Choroid plexus epithelial cell (primary cell): ENCODE measurements at regions not wholly inside any gene's neighbourhood (a gene's known extent, or its start where the extent isn't known, plus 50 kb on each side); places are given as distances from the start of the nearest gene placed in this dataset.

Experiments
- DNase-seq: peaks from one replicate; pipeline ENCODE4 v3.0.0-alpha.2; 2010; ENCODE audit warnings: low read depth
- H3K4me3 ChIP-seq: 2 replicates; pipeline ENCODE4 v1.5.1; 2011; ENCODE audit warnings: low read depth, mild to moderate bottlenecking, control low read depth, low read length, moderate library complexity
- TF ChIP-seq, protein P1 (sequence below): conservative IDR thresholded peaks from 2 replicates; pipeline ENCODE4 v1.5.1; 2011; ENCODE audit warnings: low read depth, mild to moderate bottlenecking, control low read depth, inconsistent platforms, low read length, moderate library complexity

DNA sequence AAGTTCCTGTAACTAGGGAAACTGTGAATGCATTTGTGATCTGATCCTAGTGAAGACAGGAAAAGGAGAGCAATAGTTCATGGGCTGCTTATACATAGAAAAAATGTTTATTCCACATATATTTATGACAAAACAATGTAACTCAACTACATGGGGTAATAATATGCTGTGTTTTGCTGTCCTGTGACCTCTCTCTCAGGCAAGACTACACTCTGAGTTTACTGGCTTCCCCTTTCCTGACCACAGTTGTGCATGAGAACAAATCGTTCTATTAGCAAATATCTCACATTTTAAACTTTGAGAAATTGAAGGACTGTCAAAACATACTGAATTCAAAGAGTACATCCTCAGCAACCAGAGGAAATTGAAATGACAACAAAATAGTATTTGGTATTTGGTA, 161.9 kb upstream of the TRPC6 start:
- TF ChIP-seq, protein P1, sequence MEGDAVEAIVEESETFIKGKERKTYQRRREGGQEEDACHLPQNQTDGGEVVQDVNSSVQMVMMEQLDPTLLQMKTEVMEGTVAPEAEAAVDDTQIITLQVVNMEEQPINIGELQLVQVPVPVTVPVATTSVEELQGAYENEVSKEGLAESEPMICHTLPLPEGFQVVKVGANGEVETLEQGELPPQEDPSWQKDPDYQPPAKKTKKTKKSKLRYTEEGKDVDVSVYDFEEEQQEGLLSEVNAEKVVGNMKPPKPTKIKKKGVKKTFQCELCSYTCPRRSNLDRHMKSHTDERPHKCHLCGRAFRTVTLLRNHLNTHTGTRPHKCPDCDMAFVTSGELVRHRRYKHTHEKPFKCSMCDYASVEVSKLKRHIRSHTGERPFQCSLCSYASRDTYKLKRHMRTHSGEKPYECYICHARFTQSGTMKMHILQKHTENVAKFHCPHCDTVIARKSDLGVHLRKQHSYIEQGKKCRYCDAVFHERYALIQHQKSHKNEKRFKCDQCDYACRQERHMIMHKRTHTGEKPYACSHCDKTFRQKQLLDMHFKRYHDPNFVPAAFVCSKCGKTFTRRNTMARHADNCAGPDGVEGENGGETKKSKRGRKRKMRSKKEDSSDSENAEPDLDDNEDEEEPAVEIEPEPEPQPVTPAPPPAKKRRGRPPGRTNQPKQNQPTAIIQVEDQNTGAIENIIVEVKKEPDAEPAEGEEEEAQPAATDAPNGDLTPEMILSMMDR, result no peak
- H3K4me3 ChIP-seq, result no peak overlapping the region
- DNase-seq, result peak; percentile 14

DNA sequence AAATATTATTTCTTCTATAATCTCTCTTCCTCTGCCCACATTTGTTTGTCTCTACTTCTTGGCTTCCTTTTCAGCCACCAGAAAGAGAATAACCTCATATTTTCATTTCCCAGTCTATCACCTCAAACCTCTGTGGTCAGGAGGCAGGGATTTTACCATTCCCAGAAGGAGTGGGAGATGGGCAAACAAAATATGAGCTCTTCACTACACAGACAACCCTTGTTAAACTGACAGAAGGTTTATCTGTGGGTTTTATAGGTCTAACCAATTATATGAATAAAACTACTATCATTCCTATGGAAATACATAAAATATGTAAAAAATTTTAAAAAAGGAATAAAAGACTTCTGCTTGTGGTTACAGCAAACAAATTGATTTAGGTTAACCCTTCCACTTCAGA, 160.0 kb upstream of the TRPC6 start:
- TF ChIP-seq, protein P1, result no peak
- no peak overlapping the region for H3K4me3 ChIP-seq
- DNase-seq, result no peak

DNA sequence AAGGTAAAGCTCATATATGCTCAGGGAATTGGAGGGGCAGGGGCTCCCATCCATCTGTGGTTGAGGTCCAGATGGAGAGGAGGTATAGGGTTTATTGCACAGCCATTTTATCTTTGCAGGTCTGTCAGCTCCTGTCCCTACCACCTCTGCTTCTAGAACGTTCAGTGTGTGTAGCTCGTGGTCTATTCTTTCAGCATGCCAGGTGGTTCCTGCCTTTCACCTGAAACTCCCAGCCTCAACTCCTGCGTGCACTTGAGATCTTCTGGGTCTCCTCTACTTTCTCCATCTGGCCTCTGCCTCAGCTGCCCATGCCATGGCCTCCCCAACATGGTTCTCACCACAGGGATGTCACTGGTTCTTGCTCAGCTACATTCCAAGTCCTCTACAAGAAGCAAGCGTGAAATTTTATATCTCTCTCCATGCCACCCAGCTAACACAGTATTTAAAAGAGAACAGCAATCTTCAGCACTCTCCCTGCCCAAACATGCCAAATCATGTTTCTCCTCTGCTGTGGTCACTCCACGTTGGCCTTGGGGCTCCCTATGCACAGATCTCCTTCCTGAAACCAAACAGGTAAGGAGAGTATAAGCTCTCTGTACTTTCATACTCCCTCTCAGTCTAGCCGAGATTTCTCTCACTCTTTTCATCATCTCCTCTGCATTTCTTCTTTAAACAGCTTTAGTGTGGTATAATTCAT, 157.8 kb upstream of the TRPC6 start:
- no peak overlapping the region for H3K4me3 ChIP-seq
- TF ChIP-seq, protein P1, result no peak
- no peak for DNase-seq

GRCh38 chr11:101741061-101741460, 157.3 kb upstream of the TRPC6 start:
- DNase-seq, result no peak
- TF ChIP-seq, protein P1, result no peak
- H3K4me3 ChIP-seq, result no peak overlapping the region

- no peak for DNase-seq
- TF ChIP-seq, protein P1, result no peak
- no peak overlapping the region for H3K4me3 ChIP-seq
Observed at GRCh38 chr11:101738452-101738851, 154.6 kb upstream of the TRPC6 start.

DNA sequence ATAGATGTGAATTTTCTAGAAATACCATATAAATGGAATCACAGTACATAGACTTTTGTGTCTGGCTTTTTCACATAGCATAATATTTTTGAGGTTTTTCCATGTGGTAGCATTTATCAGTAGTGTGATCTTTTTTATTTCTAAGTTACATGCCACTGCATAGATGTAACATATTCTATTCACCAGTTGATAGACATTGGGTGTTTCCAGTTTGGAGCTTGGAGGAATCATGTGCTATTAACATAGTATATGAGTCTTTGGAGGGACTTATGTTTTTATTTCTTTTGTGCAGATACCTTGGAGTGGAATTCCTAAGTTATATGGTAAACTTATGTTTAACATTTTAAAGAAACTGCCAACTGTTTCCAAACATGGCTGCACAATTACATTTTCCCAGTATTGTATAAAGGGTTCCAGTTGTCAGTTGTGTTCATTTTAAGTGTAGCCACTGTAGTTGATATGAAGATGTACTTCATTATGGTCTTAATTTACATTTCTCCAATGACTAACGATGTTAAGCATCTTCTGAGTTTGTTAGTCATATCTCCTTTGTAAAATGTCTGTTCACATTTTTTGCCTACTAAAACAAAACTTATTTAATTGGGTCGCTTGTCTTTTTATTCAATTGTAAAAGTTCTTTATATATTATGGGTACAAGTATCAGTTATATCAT, 145.7 kb upstream of the TRPC6 start:
- DNase-seq, result no peak

More for the DNA sequence above, 145.7 kb upstream of the TRPC6 start:
- TF ChIP-seq, protein P1, result no peak
- H3K4me3 ChIP-seq, result no peak overlapping the region
